Brain microvascular endothelial cell (primary cell): ENCODE measurements at regions not wholly inside any gene's neighbourhood (a gene's known extent, or its start where the extent isn't known, plus 50 kb on each side); places are given as distances from the start of the nearest gene placed in this dataset.

Experiments used
- DNase-seq: peaks from one replicate; pipeline ENCODE4 v3.0.0-alpha.2; 2020
- H3K27ac ChIP-seq: fragments of 250-450 bp; sonication (Bioruptor Pico); 2 replicates; pipeline ENCODE4 v1.5.1; 2020; ENCODE audit warnings: mild to moderate bottlenecking, moderate library complexity
- H3K27me3 ChIP-seq: fragments of 250-450 bp; sonication (Bioruptor Pico); replicated peaks from 2 replicates; pipeline ENCODE4 v1.5.1; 2020; ENCODE audit warnings: mild to moderate bottlenecking
- H3K36me3 ChIP-seq: fragments of 250-450 bp; sonication (Bioruptor Pico); replicated peaks from 2 replicates; pipeline ENCODE4 v1.5.1; 2020; ENCODE audit warnings: mild to moderate bottlenecking
- H3K4me3 ChIP-seq: 2 replicates; pipeline ENCODE4 v1.5.1; 2011; ENCODE audit warnings: low read depth, mild to moderate bottlenecking, control low read depth, low read length, moderate library complexity
- in situ Hi-C: cut with HindIII; loops from 2 replicates; pipeline ENCODE4 v1.10.0; 2017; ENCODE audit warnings: low sequenced_read_pairs, low pct_ligation_motif_present
- TF ChIP-seq, protein P1 (sequence below): IDR thresholded peaks from 2 replicates; pipeline ENCODE4 v1.5.1; 2011; ENCODE audit warnings: low read depth, mild to moderate bottlenecking, moderate library complexity, low read length, control low read depth, inconsistent platforms; ENCODE audit errors: missing control alignments

DNA sequence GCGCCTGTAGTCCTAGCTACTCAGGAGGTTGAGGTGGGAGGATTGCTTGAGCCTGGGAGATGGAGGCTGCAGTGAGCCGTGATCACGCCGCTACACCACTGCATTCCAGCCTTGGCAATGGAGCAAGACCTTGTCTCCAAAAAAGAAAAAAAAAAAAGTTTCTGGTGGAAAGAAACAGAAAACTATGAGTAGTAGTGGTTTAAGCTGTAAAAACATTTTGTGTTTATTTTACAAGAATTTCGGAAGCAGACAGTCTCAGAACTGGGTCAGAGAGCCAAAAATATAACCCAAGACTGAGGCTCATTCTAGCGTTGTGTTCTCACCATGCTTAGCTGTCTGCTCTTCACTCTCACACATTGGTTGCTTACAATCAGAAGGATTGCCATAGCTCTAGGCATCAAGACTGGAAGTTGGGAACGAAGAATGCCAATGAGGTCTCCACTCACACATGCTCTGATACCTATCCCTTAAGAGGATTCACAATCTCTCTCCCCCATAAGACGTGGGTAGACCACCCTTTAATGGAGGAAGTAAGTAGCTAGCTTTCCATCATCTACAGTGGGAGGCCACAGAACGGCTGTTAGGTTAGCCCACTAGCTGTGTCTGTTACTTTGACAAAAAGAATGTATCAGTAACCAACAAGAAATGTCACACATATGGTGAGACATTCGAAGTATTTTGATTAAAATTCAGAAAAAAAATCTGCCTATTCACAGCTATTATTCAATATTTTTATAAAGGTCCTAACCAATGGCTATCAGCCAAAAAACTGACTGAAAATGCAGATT lies 117.6 kb upstream of the RASSF8 start:
- no peak overlapping the region for H3K4me3 ChIP-seq
- no peaks in the 10 kb centered on the region for H3K36me3 ChIP-seq
- TF ChIP-seq, protein P1, sequence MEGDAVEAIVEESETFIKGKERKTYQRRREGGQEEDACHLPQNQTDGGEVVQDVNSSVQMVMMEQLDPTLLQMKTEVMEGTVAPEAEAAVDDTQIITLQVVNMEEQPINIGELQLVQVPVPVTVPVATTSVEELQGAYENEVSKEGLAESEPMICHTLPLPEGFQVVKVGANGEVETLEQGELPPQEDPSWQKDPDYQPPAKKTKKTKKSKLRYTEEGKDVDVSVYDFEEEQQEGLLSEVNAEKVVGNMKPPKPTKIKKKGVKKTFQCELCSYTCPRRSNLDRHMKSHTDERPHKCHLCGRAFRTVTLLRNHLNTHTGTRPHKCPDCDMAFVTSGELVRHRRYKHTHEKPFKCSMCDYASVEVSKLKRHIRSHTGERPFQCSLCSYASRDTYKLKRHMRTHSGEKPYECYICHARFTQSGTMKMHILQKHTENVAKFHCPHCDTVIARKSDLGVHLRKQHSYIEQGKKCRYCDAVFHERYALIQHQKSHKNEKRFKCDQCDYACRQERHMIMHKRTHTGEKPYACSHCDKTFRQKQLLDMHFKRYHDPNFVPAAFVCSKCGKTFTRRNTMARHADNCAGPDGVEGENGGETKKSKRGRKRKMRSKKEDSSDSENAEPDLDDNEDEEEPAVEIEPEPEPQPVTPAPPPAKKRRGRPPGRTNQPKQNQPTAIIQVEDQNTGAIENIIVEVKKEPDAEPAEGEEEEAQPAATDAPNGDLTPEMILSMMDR = no peak
- H3K27me3 ChIP-seq = no peaks in the 10 kb centered on the region
- in situ Hi-C loops = no loop called here
- peak; percentile 85 for DNase-seq
- H3K27ac ChIP-seq = peak overlapping the region; percentile 96

DNA sequence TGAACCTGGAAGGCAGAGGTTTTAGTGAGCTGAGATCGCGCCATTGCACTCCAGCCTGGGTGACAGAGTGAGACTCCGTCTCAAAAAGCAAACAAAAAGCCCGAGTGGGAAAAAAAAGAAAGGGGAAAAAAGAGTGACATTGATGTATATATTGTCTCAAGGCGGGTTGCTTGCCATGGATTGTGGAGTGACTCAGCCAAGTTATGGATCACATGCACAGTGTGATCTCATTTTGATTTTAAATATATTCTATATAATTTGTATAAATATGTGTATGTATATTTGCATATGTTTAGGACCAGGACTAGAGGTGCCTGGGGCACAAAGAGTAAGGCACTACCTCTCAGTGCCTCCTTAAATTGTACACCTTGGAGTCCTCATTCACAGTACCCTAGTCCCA lies 116.2 kb upstream of the RASSF8 start:
- Histone ChIP-seq H3K36me3 (no peaks in the 10 kb centered on the region), H3K4me3 (no peak overlapping the region), H3K27ac (no peak overlapping the region), H3K27me3 (no peaks in the 10 kb centered on the region)
- in situ Hi-C loops = no loop called here
- TF ChIP-seq, protein P1 = no peak
- no peak for DNase-seq

DNA sequence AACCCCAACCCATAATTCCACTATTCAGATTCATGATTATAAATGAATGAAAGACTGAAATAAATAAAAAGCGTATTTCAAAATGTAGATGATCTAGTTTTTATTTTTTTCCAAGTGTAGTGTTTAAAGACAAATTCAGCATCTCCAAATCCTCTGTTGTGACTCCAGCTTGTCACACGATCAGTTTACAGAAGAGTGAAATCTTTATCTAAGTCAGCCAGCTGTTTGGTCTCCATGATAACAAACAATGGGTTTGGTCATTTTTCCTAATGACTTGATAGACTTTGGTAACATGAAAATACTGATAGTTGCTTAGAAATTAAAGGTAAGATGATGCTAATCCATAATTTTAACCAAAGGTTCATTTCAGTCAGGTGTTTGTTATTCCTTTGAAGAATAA lies 114.5 kb upstream of the RASSF8 start:
- TF ChIP-seq, protein P1 = no peak
- no peaks in the 10 kb centered on the region for H3K27me3 ChIP-seq
- in situ Hi-C loops = no loop called here
- no peak for DNase-seq
- H3K27ac ChIP-seq = no peak overlapping the region
- no peaks in the 10 kb centered on the region for H3K36me3 ChIP-seq
- H3K4me3 ChIP-seq = no peak overlapping the region

DNA sequence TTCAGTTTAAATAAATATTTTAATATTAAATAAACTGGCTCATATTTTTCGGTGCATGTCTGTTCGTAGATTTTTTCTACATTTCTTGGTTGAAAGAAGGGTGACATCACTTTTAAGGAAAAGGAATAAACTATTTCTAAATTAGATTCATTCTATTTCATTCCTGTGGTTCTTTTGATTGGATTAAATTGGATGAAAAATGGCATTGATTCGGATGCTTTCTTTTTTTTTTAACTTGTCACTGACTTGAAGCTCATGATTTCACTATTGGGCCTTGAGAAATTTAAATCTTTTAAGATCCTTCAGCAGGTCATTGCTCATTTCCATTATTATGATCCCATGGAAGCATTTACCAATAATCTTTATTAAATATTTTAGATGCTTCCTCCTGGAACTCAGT lies 113.1 kb upstream of the RASSF8 start:
- no peak overlapping the region for H3K4me3 ChIP-seq
- TF ChIP-seq, protein P1 = no peak
- no peaks in the 10 kb centered on the region for H3K27me3 ChIP-seq
- H3K27ac ChIP-seq = no peak overlapping the region
- no peak for DNase-seq
- in situ Hi-C loops = no loop called here
- no peaks in the 10 kb centered on the region for H3K36me3 ChIP-seq

DNA sequence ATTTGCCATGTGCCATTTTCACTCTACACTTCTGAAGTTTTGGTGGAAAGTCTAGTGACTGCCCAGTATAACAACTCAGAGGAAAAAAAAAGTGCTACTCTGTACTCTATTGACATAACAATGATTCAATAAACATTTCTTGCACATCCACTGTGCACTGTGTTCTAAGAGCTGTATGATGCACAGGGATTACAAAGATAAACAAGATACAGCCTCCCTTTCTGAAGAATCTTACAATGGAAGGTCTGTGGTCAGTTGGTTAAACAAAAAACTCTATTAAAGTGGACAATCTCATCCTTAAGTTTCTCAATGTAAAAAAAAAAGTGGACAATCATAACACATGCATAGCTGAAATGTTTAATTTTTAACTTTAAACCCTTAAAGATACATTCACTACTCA lies 105.7 kb upstream of the RASSF8 start:
- Histone ChIP-seq H3K4me3 (no peak overlapping the region), H3K36me3 (no peaks in the 10 kb centered on the region), H3K27me3 (no peaks in the 10 kb centered on the region), H3K27ac (no peak overlapping the region)
- DNase-seq = no peak
- TF ChIP-seq, protein P1 = no peak
- in situ Hi-C loops = no loop called here
